GM12878 (cell line): ENCODE measurements at regions not wholly inside any gene's neighbourhood (a gene's known extent, or its start where the extent isn't known, plus 50 kb on each side); places are given as distances from the start of the nearest gene placed in this dataset.

Experiments used
- ATAC-seq: fragments of 200-7000 bp; cut with Tn5 transposase; 3 replicates; pipeline ENCODE4 v1.9.1; 2020; ENCODE audit warnings: mild to moderate bottlenecking, moderate library complexity
- BruUV-seq: library from RNA; stranded (reverse); fragments of 400-500 nt; replicated peaks from 2 replicates; lab custom pipeline; 2021; lab: Mats Ljungman, UMichigan
- CTCF ChIA-PET: fragments of 300-600 bp; sonication (Branson Sonifier 250); formaldehyde crosslinking; extraction: SDS; loops from one replicate; lab custom pipeline; 2021; ENCODE audit warnings: inconsistent platforms; lab: Yijun Ruan, JAX
- POLR2A ChIA-PET: fragments of 350-600 bp; formaldehyde crosslinking; extraction: SDS; loops from one replicate; lab custom pipeline; 2021; ENCODE audit warnings: inconsistent platforms; lab: Charles Lee
- RAD21 ChIA-PET: fragments of 300-600 bp; sonication (Branson Sonifier 250); formaldehyde crosslinking; loops from one replicate; lab custom pipeline; 2023; ENCODE audit warnings: antibody characterized with exemption; ENCODE audit not compliant: unreplicated experiment; lab: Charles Lee
- SMC1A ChIA-PET: fragments of 300-600 bp; sonication (Branson Sonifier 250); formaldehyde crosslinking; loops from one replicate; lab custom pipeline; 2023; ENCODE audit not compliant: unreplicated experiment, uncharacterized antibody; lab: Charles Lee
- DNase-seq: peaks from one replicate; pipeline ENCODE4 v3.0.0-alpha.2; 2011; ENCODE audit warnings: low read depth, low spot score
- FAIRE-seq: peaks from 3 replicates; lab custom pipeline; 2011; peaks lifted over from hg19 to GRCh38; lab: Jason Lieb, UNC
- H2AFZ ChIP-seq: 2 replicates; pipeline ENCODE4 v1.6.0; 2011; ENCODE audit warnings: low read depth, low read length, control low read depth; ENCODE audit not compliant: control insufficient read depth
- H3K27ac ChIP-seq: 2 replicates; pipeline ENCODE4 v1.5.1; 2011; ENCODE audit warnings: control low read depth; ENCODE audit not compliant: control insufficient read depth, insufficient read depth
- H3K27me3 ChIP-seq, 2 experiments: replicated peaks in 1 of 2; 2 replicates each; pipeline versions ENCODE4 v1.6.0 to v1.6.1; 2011; ENCODE audit warnings: low read length in 1 of 2; ENCODE audit not compliant: control insufficient read depth in 2 of 2, insufficient read depth in 2 of 2
- H3K36me3 ChIP-seq, 2 experiments: 2 replicates each; pipeline ENCODE4 v1.5.1; 2011; ENCODE audit warnings: low read length in 1 of 2; ENCODE audit not compliant: control insufficient read depth in 2 of 2, insufficient read depth in 2 of 2
- H3K4me1 ChIP-seq: 2 replicates; pipeline ENCODE4 v1.6.1; 2011; ENCODE audit warnings: mild to moderate bottlenecking, low read length, moderate library complexity, mixed read lengths; ENCODE audit not compliant: control insufficient read depth, insufficient read depth
- H3K4me2 ChIP-seq: 2 replicates; pipeline ENCODE4 v1.6.0; 2011; ENCODE audit warnings: control low read depth; ENCODE audit not compliant: control insufficient read depth, insufficient read depth
- H3K4me3 ChIP-seq: fragments of 200-600 bp; sonication (generic); 2 replicates; pipeline ENCODE4 v1.5.1; 2016
- H3K79me2 ChIP-seq: 2 replicates; pipeline ENCODE4 v1.6.0; 2011; ENCODE audit warnings: low read length; ENCODE audit not compliant: control insufficient read depth, insufficient read depth
- H3K9ac ChIP-seq: 2 replicates; pipeline ENCODE4 v1.8.0; 2011; ENCODE audit warnings: low read length, control low read depth, mixed read lengths; ENCODE audit not compliant: control insufficient read depth, insufficient read depth
- H3K9me3 ChIP-seq: replicated peaks from 3 replicates; pipeline ENCODE4 v1.5.1; 2011; ENCODE audit warnings: mild to moderate bottlenecking, low read length; ENCODE audit not compliant: control insufficient read depth, insufficient read depth
- H4K20me1 ChIP-seq: 2 replicates; pipeline ENCODE4 v1.6.0; 2011; ENCODE audit not compliant: control insufficient read depth, insufficient read depth
- BMI1 ChIP-seq: fragments of 450-650 bp; IDR thresholded peaks from 2 replicates; pipeline ENCODE4 v1.6.1; 2016; ENCODE audit warnings: mild to moderate bottlenecking, moderate library complexity, borderline replicate concordance
- HDAC2 ChIP-seq: fragments of 200-600 bp; sonication (generic); IDR thresholded peaks from 2 replicates; pipeline ENCODE4 v1.6.1; 2017
- NFXL1 ChIP-seq: fragments of 450-650 bp; IDR thresholded peaks from 2 replicates; pipeline ENCODE4 v1.6.1; 2017; ENCODE audit warnings: antibody characterized with exemption, mild to moderate bottlenecking, borderline replicate concordance
- RB1 ChIP-seq: fragments of 450-650 bp; formaldehyde crosslinking; IDR thresholded peaks from 2 replicates; pipeline ENCODE4 v1.6.1; 2017; ENCODE audit warnings: mild to moderate bottlenecking, borderline replicate concordance
- WGBS: methylation state at CpG from one replicate; pipeline ENCODE4 v1.1.6; 2016; ENCODE audit warnings: low lambda C conversion rate; ENCODE audit not compliant: insufficient replicate concordance, insufficient coverage; ENCODE audit errors: missing lambda C conversion rate; 5-methylcytosine and 5-hydroxymethylcytosine counted together
- in situ Hi-C: fragments of 300-500 bp; cut with MboI; formaldehyde crosslinking; loops from 9 replicates; pipeline ENCODE4 v1.14.3; 2018; ENCODE audit warnings: mixed read lengths
- intact Hi-C: fragments of 100-400 bp; cut with micrococcal nuclease; formaldehyde crosslinking; loops from one replicate; pipeline ENCODE4 v1.14.2; 2022; ENCODE audit not compliant: unreplicated experiment

GRCh38 chr5:2496891-2497290 is 254.6 kb downstream of the IRX2 start:
- Histone ChIP-seq H3K4me2 (no peak overlapping the region), H2AFZ (no peak overlapping the region), H3K27me3 (no peaks in the 10 kb centered on the region), H4K20me1 (no peaks in the 10 kb centered on the region), H3K9me3 (no peaks in the 10 kb centered on the region; the same call in 2 of the 3 replicates), H3K27ac (no peak overlapping the region), H3K4me3 (no peak overlapping the region), H3K9ac (no peak overlapping the region), H3K79me2 (no peaks in the 10 kb centered on the region), H3K4me1 (no peaks in the 10 kb centered on the region), H3K36me3 (no peaks in the 10 kb centered on the region)
- no peak for FAIRE-seq
- SMC1A ChIA-PET, result no interaction called here
- CTCF ChIA-PET, result no interaction called here
- RAD21 ChIA-PET, result no interaction called here
- DNase-seq, result no peak
- intact Hi-C loops (no loop called here), in situ Hi-C loops (no loop called here)
- 46% methylated on average over 9 of the region's 9 CpGs for WGBS
- TF ChIP-seq HDAC2 (no peak), BMI1 (no peak)
- BruUV-seq, result no TSS peak
- ATAC-seq, result no peak
- POLR2A ChIA-PET, result no interaction called here

- Histone ChIP-seq H3K4me1 (no peaks in the 10 kb centered on the region), H4K20me1 (no peaks in the 10 kb centered on the region), H3K4me2 (no peak overlapping the region), H3K79me2 (no peaks in the 10 kb centered on the region)
- no peak for ATAC-seq
- TF ChIP-seq RB1 (no peak), NFXL1 (no peak)
- TF ChIP-seq, all 136 proteins: peak for 0
- no peak overlapping the region for H2AFZ ChIP-seq
- DNase-seq, result no peak
- no TSS peak for BruUV-seq
- no peak for FAIRE-seq
- WGBS, result 44% methylated on average over 9 of the region's 9 CpGs
- no peak overlapping the region for H3K9ac ChIP-seq
- intact Hi-C loops, result no loop called here
- SMC1A ChIA-PET, result no interaction called here
- H3K27me3 ChIP-seq, result no peaks in the 10 kb centered on the region
- H3K27ac ChIP-seq, result no peak overlapping the region
- H3K36me3 ChIP-seq, result no peaks in the 10 kb centered on the region
- CTCF ChIA-PET, result no interaction called here
- in situ Hi-C loops, result no loop called here
- H3K9me3 ChIP-seq, result no peaks in the 10 kb centered on the region; the same call in 2 of the 3 replicates
- RAD21 ChIA-PET, result no interaction called here
- H3K4me3 ChIP-seq, result no peak overlapping the region
- POLR2A ChIA-PET, result no interaction called here
Observed at GRCh38 chr5:2496126-2496525, 255.4 kb downstream of the IRX2 start.
